T-helper 2 cell (primary cell): ENCODE measurements at regions not wholly inside any gene's neighbourhood (a gene's known extent, or its start where the extent isn't known, plus 50 kb on each side); places are given as distances from the start of the nearest gene placed in this dataset.
"Not testable (repeated sequence)": the region's sequence is repeated elsewhere in the genome, so short reads cannot be mapped to it uniquely, and the experiment has no call there.

ENCODE experiments used
- DNase-seq, 5 experiments: peaks; one replicate each; pipeline versions ENCODE4 v3.0.0 to v3.0.0-alpha.2; 2012 to 2022

GRCh38 chr1:67589519-67590233, 95.3 kb upstream of the GADD45A start:
- DNase-seq = no peak

GRCh38 chr1:67590329-67590728, 94.7 kb upstream of the GADD45A start:
- DNase-seq = no peak

DNA sequence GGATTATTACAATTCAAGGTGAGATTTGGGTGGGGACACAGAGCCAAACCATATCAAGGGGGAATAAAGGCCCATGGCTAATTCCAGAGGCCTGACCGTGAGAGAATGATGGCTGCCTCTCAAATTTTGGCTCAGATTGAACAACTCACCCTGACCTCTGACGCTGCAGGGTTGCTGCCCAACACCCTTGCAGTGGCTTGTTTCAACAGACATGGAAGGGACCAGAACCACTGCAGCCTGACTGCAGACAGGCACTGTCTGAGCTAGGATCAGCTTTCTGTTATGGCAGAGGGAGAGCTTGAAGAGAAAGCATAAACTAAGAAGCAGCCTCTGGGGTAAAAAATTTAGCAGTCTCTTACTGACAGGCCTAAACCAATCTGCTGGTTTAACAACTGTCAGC, 90.2 kb upstream of the GADD45A start:
- no peak for DNase-seq

DNA sequence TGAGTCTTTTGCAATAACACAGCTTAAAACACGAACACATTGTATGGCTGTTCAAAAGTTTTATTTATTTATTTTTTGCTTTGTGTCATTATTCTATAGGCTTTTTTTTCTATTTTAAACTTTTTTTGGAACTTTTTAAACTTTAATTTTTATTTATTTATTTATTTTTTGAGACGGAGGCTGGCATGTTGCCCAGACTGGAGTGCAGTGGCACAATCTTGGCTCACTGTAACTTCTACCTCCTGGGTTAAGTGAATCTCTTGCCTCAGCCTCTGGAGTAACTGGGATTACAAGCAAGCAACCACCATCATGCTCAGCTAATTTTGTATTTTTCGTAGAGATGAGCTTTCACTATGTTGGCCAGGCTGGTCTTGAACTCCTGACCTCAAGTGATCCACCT, 88.3 kb upstream of the GADD45A start:
- DNase-seq = no peak

DNA sequence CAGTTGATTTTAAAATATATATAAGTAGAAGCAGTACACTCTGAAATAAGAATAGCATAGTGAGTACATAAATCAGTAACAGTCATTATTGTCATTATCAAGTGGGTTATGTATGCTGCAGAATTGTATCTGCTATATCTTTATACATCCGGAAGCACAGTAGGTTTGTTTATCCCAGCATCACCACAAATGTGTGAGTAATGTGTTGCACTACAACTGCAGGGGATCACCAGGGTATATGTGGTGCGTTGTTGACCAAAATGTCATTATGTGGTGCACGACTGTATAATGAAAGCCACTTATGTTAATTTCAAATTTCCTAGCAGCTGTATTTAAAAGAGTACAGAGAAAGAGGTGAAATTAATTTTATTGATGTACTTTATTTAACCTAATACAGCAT, 87.7 kb upstream of the GADD45A start:
- DNase-seq = peak in 1 of 5 experiments; percentile 19

- DNase-seq = no peak
These were observed 85.9 kb upstream of the GADD45A start for GRCh38 chr1:67599085-67599484.

DNA sequence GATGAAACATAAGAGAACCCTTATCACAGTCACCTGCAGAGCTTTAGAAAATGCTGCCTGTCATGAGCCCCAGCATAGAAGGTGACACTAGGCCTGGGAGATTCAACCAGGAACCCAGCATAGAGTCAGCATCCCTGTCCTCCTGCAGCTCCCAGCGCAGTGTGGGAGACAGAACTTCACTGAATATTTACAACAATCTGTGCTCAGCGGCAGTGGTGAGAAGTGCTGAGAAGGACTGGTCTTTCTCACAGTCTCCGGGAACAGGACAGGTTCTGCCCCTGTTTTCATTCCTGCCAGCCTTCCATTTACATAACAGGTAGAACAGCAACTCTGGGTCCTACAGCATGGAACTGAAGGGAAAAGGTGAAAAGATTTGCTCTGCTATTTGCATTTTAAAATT, 83.5 kb upstream of the GADD45A start:
- no peak for DNase-seq

- no peak for DNase-seq
These were observed 83.0 kb upstream of the GADD45A start for GRCh38 chr1:67601955-67602354.

- DNase-seq = no peak
These were observed 80.2 kb upstream of the GADD45A start for GRCh38 chr1:67604778-67605177.

DNA sequence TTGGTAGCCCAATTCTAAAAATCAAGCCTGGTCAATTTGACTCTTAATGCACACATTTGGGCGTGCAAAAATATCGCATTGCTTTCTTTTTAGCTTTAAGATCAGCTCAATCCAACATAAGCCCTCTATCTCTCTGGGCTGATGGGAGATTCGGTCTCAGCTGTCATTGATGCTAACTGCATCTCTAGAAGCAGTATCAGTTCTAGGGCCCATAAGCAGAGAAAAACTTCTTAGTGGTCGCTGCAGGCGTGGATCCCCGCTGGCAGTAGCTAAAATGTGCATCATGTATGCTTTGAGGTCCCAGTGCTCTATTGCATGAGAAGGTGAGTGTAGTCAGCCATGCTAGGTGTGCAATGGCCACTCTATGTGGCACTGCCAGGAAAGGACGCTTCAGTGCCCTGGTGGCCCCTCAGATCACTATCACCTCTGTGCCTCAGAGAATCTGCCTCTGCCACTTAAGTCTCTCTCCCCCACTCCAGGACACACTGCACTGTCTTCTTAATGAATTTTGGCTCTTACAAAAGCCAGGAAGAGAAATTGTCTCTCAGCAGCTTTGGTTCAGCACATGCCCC, 79.7 kb upstream of the GADD45A start:
- no peak for DNase-seq

DNA sequence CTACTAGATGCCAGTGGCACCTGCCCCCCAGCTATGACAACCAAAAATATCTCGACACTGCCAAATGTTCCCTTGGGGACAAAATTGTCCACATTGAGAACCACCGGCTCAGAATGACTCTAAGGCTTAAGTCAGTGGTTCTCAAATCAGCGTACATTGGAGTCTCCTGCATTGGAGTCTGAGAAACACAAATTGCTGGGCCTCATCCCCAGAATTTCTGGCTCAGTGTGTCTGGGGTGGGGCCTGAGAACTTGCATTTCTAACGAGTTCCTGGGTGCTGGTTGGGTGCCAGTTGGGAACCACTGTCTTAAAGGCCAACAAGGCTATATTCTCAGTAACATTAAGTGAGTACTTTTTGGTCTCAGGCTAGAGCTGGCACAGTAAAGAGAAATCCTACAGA, 77.7 kb upstream of the GADD45A start:
- DNase-seq = no peak

GRCh38 chr1:67607699-67608098, 77.3 kb upstream of the GADD45A start:
- peak in 1 of 5 experiments; percentile 2 for DNase-seq

GRCh38 chr1:67608661-67609576, 76.1 kb upstream of the GADD45A start:
- no peak for DNase-seq

- DNase-seq = no peak
These were observed 75.2 kb upstream of the GADD45A start for GRCh38 chr1:67609577-67610341.

DNA sequence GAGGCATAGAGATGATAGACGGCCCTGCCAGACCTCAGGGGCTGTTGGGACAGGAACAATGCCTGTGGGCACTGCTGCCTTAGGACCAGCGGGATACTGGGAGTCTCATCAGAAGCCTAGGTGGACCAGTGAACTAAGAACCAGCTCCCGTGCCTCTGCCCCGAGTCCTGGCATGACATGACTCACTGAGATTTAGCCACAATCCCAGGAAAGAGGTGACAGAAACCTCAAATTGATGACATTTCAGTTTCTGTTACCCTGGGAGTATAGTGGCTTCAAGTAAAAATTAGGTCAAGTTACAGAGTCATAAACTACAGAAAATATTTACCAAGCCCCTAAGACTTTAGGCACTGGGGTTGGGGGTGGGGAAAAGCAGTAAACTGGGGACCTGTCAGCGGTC, 74.6 kb upstream of the GADD45A start:
- DNase-seq = no peak

GRCh38 chr1:67611846-67612245, 73.2 kb upstream of the GADD45A start:
- DNase-seq = no peak

GRCh38 chr1:67612788-67613241, 72.2 kb upstream of the GADD45A start:
- DNase-seq = no peak

- not testable (repeated sequence) for DNase-seq
These were observed 71.5 kb upstream of the GADD45A start for GRCh38 chr1:67613479-67613878.

DNA sequence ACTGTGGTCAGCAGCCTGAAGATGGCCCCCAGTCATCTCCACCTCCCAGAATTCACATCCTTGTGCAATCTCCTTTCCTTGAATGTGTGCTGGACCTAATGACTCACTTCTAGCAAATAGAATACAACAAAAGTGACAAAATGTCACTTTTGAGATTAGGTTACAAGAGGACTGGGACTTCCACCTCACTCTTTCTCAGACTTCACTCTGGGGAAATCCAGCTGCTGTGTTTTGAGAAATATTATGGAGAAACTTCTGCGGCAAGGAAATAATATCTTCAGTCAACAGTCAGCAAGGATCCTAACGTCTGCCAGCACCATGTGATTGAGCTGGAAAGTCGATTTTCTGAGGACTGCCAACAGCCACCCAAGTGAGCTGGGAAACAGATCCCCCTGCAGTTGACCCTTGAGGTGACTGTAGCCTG, 70.5 kb upstream of the GADD45A start:
- no peak for DNase-seq

GRCh38 chr1:67615886-67616285, 69.1 kb upstream of the GADD45A start:
- DNase-seq = no peak

DNA sequence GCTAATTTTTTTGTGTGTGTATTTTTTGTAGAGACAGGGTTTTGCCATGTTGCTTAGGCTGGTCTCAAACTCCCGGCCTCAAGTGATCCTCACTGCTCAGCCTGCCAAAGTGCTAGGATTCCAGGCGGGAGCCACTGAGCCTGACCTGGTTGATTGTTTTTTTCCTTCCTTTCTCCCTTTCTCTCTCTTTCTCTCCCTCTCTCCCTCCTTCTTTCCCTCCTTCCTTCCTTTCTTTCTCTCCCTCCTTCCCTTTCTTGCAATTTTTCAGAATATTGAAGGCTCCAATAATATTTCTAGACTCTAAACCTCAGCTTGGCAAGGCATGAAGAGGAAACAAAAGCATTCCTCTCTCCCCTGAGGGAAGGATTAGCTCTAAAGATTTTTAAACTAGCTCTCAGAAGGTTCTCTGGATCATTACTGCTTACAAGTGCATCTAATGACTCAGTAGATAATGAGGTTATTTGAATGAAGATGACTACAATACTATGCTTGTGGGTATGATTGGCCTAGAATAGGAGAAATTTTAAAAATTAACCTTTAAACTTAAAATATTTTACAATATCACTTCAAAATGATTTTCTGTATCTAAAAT, 68.5 kb upstream of the GADD45A start:
- no peak for DNase-seq

DNA sequence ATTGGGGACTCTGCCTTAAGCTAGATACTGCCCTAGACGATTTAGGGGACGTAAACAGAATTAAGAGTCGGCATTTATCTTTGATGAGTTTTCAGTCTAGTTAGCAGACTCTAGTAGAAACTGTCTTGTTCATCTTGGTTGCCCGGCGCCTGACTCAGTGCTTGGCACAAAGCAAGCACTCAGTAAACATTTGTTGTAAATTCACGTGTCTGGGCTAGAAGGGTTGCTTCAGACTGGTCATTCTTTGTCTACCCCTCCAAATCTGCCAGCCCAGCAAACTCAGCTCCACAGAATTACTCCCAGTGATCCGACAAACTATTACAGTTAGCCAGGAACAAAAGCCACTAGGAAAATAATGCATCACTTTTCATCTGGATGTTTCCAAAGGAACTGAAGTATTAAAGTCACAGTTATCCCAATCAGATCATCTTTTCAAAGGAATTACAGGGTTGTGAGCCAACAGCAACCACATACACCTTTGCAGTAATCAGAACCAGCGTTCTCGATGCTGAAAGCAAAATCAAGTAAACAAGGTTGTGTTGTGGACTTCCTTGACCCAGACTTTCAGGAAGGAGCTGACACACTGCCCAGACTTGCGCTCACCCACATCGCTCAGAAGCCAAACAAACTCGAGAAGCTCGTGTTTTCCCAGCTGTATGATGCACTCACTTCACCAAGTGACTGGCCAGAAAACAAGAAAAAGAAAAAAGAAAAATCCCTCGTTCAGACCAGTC, 66.5 kb upstream of the GADD45A start:
- no peak for DNase-seq
